K562 (cell line): ENCODE measurements at regions not wholly inside any gene's neighbourhood (a gene's known extent, or its start where the extent isn't known, plus 50 kb on each side); places are given as distances from the start of the nearest gene placed in this dataset.

Experiments used
- ATAC-seq: fragments of 200-7000 bp; cut with Tn5 transposase; 3 replicates; pipeline ENCODE4 v1.9.1; 2020; ENCODE audit warnings: moderate library complexity
- BruUV-seq: library from RNA; stranded (reverse); fragments of 400-500 nt; replicated peaks from 2 replicates; lab custom pipeline; 2021; lab: Mats Ljungman, UMichigan
- CTCF ChIA-PET: fragments of 300-600 bp; formaldehyde crosslinking; extraction: SDS; loops from one replicate; lab custom pipeline; 2021; ENCODE audit warnings: low intra/inter-chr PET ratio; lab: Yijun Ruan, JAX
- POLR2A ChIA-PET: fragments of 300-600, 350-650 bp; sonication (Branson Sonifier 250); formaldehyde crosslinking; extraction: SDS; loops from one replicate; lab custom pipeline; 2021; ENCODE audit warnings: antibody characterized with exemption, inconsistent platforms; lab: Yijun Ruan, JAX
- DNase-seq, 4 experiments: peaks; one replicate each; pipeline versions ENCODE4 v3.0.0 to v3.0.0-alpha.2; 2011 to 2018; ENCODE audit warnings: low spot score in 3 of 4, mixed read lengths in 3 of 4; ENCODE audit errors: extremely low read depth in 1 of 4
- FAIRE-seq: peaks from 2 replicates; lab custom pipeline; 2011; peaks lifted over from hg19 to GRCh38; lab: Jason Lieb, UNC
- H2AFZ ChIP-seq: 2 replicates; pipeline ENCODE4 v1.6.0; 2011; ENCODE audit warnings: low read depth, low read length, control low read depth, inconsistent platforms
- H3K27ac ChIP-seq: fragments of 200-600 bp; 3 replicates; pipeline ENCODE4 v1.8.0; 2011; ENCODE audit warnings: low read depth, mild to moderate bottlenecking, control low read depth, inconsistent platforms, low read length, moderate library complexity, mixed read lengths; ENCODE audit errors: extremely low read depth
- H3K27me3 ChIP-seq, 2 experiments: fragments of 300-600 bp in 1 of 2; 2 replicates in 1 of 2; 3 replicates in 1 of 2; pipeline versions ENCODE4 v1.6.0 to v1.8.0; 2011; ENCODE audit warnings: inconsistent platforms in 2 of 2, low read length in 2 of 2, mild to moderate bottlenecking in 1 of 2, mixed read lengths in 1 of 2, moderate library complexity in 1 of 2; ENCODE audit not compliant: control insufficient read depth in 2 of 2, insufficient read depth in 2 of 2
- H3K36me3 ChIP-seq: fragments of 300-600 bp; 3 replicates; pipeline ENCODE4 v1.8.0; 2011; ENCODE audit warnings: mild to moderate bottlenecking, low read length, inconsistent platforms; ENCODE audit not compliant: control insufficient read depth, insufficient read depth
- H3K4me1 ChIP-seq, 2 experiments: fragments of 200-600 bp in 1 of 2; replicated peaks in 1 of 2; 2 replicates in 1 of 2; 3 replicates in 1 of 2; pipeline versions ENCODE4 v1.5.1 to v1.8.0; 2011; ENCODE audit warnings: inconsistent platforms in 2 of 2, low read length in 2 of 2, mild to moderate bottlenecking in 1 of 2, mixed read lengths in 1 of 2, moderate library complexity in 1 of 2; ENCODE audit not compliant: control insufficient read depth in 2 of 2, insufficient read depth in 2 of 2
- H3K4me2 ChIP-seq: 2 replicates; pipeline ENCODE4 v1.6.1; 2011; ENCODE audit warnings: low read length, control low read depth, inconsistent platforms, mixed read lengths; ENCODE audit not compliant: insufficient read depth
- H3K4me3 ChIP-seq: fragments of 200-600 bp; sonication (generic), shearing (Covaris generic); 2 replicates; pipeline ENCODE4 v1.5.1; 2016; ENCODE audit warnings: control low read depth, inconsistent platforms
- H3K79me2 ChIP-seq: fragments of 200-600 bp; 3 replicates; pipeline ENCODE4 v1.8.0; 2011; ENCODE audit warnings: low read length, inconsistent platforms; ENCODE audit not compliant: control insufficient read depth, insufficient read depth
- H3K9ac ChIP-seq, 2 experiments: 2 replicates each; pipeline versions ENCODE4 v1.6.0 to v1.6.1; 2011; ENCODE audit warnings: low read depth in 2 of 2, low read length in 2 of 2, control low read depth in 1 of 2, inconsistent platforms in 1 of 2, mild to moderate bottlenecking in 1 of 2, mixed read lengths in 1 of 2; ENCODE audit not compliant: insufficient read depth in 1 of 2
- H3K9me1 ChIP-seq: one replicate; pipeline ENCODE4 v1.6.0; 2011; ENCODE audit warnings: inconsistent platforms, mild to moderate bottlenecking, low read length, moderate library complexity; ENCODE audit not compliant: control insufficient read depth, insufficient read depth
- H3K9me3 ChIP-seq: replicated peaks from 2 replicates; pipeline ENCODE4 v1.5.1; 2011; ENCODE audit warnings: low read depth, low read length, inconsistent platforms; ENCODE audit not compliant: control insufficient read depth, insufficient read depth
- H4K20me1 ChIP-seq: replicated peaks from 2 replicates; pipeline ENCODE4 v1.6.1; 2011; ENCODE audit warnings: low read length, inconsistent platforms, mixed read lengths; ENCODE audit not compliant: control insufficient read depth, insufficient read depth
- CXXC5 ChIP-seq: fragments of 250-450 bp; sonication (Bioruptor Pico); IDR thresholded peaks from 2 replicates; pipeline ENCODE4 v1.8.0; 2022; ENCODE audit warnings: inconsistent platforms, mild to moderate bottlenecking, moderate library complexity
- ETV6 ChIP-seq, 3 experiments: fragments of 150-350 bp in 1 of 3; sonication (generic) in 1 of 3; formaldehyde crosslinking in 1 of 3; IDR thresholded peaks; 2 replicates each; pipeline versions ENCODE4 v1.6.1 to v1.8.0; 2014 to 2022; ENCODE audit warnings: borderline replicate concordance in 2 of 3, low read depth in 2 of 3, antibody characterized with exemption in 1 of 3, low read length in 1 of 3, mild to moderate bottlenecking in 1 of 3, missing genetic modification reagents in 1 of 3
- FOXA1 ChIP-seq: fragments of 450-650 bp; IDR thresholded peaks from 2 replicates; pipeline ENCODE4 v1.6.1; 2016; ENCODE audit warnings: mild to moderate bottlenecking, borderline replicate concordance
- GTF2E2 ChIP-seq: fragments of 200-800 bp; sonication (Bioruptor generic); IDR thresholded peaks from 2 replicates; pipeline ENCODE4 v1.6.1; 2016; ENCODE audit warnings: missing genetic modification characterization, missing compliant biosample characterization
- KDM2B ChIP-seq: fragments of 250-450 bp; sonication (Bioruptor Pico); IDR thresholded peaks from 2 replicates; pipeline ENCODE4 v1.8.0; 2021; ENCODE audit warnings: mild to moderate bottlenecking, moderate library complexity
- KLF6 ChIP-seq: fragments of 250-450 bp; sonication (Bioruptor Pico); IDR thresholded peaks from 2 replicates; pipeline ENCODE4 v1.4.0; 2020; ENCODE audit warnings: mild to moderate bottlenecking, moderate library complexity, borderline replicate concordance
- MAX ChIP-seq: sonication (generic); formaldehyde crosslinking; IDR thresholded peaks from 2 replicates; pipeline ENCODE4 v1.9.0; 2022; ENCODE audit warnings: mild to moderate bottlenecking, missing genetic modification reagents
- SIN3B ChIP-seq: fragments of 450-650 bp; IDR thresholded peaks from 2 replicates; pipeline ENCODE4 v1.6.1; 2017; ENCODE audit warnings: low read depth, mild to moderate bottlenecking, moderate library complexity
- ZC3H11A ChIP-seq: IDR thresholded peaks from 2 replicates; pipeline ENCODE4 v1.6.1; 2012; ENCODE audit warnings: low read depth, low read length, improper control_type of control experiment
- ZNF655 ChIP-seq: fragments of 250-450 bp; sonication (Bioruptor Pico); IDR thresholded peaks from 2 replicates; pipeline ENCODE4 v1.5.0; 2021
- WGBS: fragments of 100-300 bp; shearing (Covaris generic); methylation state at CpG from one replicate; pipeline ENCODE4 v1.1.6; 2016; ENCODE audit warnings: low coverage, mixed read lengths; ENCODE audit not compliant: insufficient coverage; ENCODE audit errors: missing lambda C conversion rate; 5-methylcytosine and 5-hydroxymethylcytosine counted together
- in situ Hi-C: fragments of 300-500 bp; cut with MboI; formaldehyde crosslinking; loops from 4 replicates; pipeline ENCODE4 v1.15.0; 2018; ENCODE audit warnings: inconsistent platforms, mixed read lengths
- intact Hi-C: fragments of 100-400 bp; cut with micrococcal nuclease; formaldehyde crosslinking; loops from 2 replicates; pipeline ENCODE4 v1.14.2; 2022

- BruUV-seq: no TSS peak
- POLR2A ChIA-PET: interaction anchor here (0.6 kb wide), 1 partner anchor 360 kb away, joined by 3 read pairs; no protein-coding TSS in a partner anchor
- H3K9ac ChIP-seq: no peak overlapping the region
- 0% methylated on average over 2 of the region's 2 CpGs for WGBS
- no peaks in the 10 kb centered on the region for H3K9me3 ChIP-seq
- H3K27ac ChIP-seq: no peak overlapping the region
- no peak overlapping the region for H2AFZ ChIP-seq
- TF ChIP-seq GTF2E2 (tag): no peak
- TF ChIP-seq ZNF655 (CRISPR knock-in tag): no peak
- TF ChIP-seq ZC3H11A: no peak
- TF ChIP-seq FOXA1: no peak
- TF ChIP-seq CXXC5 (CRISPR knock-in tag): no peak
- TF ChIP-seq SIN3B: no peak
- TF ChIP-seq KDM2B (CRISPR knock-in tag): no peak
- no peak for TF ChIP-seq MAX (CRISPR knock-in tag)
- TF ChIP-seq KLF6 (CRISPR knock-in tag): no peak
- TF ChIP-seq ETV6 (IDR thresholded peaks at IDR 0.05; ENCODE audit: borderline replicate concordance in 1 of 2, low read depth in 2 of 2, low read length in 1 of 2): no peak
- TF ChIP-seq ETV6 (CRISPR knock-in tag; IDR thresholded peaks at IDR 0.05; ENCODE audit: borderline replicate concordance): no peak
- no peaks in the 10 kb centered on the region for H3K4me1 ChIP-seq
- H3K4me2 ChIP-seq: no peak overlapping the region
- DNase-seq (no peak), FAIRE-seq (no peak), ATAC-seq (no peak)
- no peaks in the 10 kb centered on the region for H4K20me1 ChIP-seq
- H3K79me2 ChIP-seq: no peaks in the 10 kb centered on the region
- in situ Hi-C loops (no loop called here), intact Hi-C loops (no loop called here)
- no peaks in the 10 kb centered on the region for H3K27me3 ChIP-seq
- H3K9me1 ChIP-seq: no peaks in the 10 kb centered on the region
- H3K36me3 ChIP-seq: no peaks in the 10 kb centered on the region
- CTCF ChIA-PET: no interaction called here
- no peak overlapping the region for H3K4me3 ChIP-seq
These were observed 167.2 kb upstream of the FRMD6 start for GRCh38 chr14:51484485-51484884.
